NCI-H2196 (cell line): ENCODE measurements at regions not wholly inside any gene's neighbourhood (a gene's known extent, or its start where the extent isn't known, plus 50 kb on each side); places are given as distances from the start of the nearest gene placed in this dataset.
"Not testable (repeated sequence)": the region's sequence is repeated elsewhere in the genome, so short reads cannot be mapped to it uniquely, and the experiment has no call there.

Experiments
- DNase-seq: peaks from one replicate; lab custom pipeline; 2025; ENCODE audit not compliant: unreplicated experiment; lab: John Stamatoyannopoulos, UW

DNA sequence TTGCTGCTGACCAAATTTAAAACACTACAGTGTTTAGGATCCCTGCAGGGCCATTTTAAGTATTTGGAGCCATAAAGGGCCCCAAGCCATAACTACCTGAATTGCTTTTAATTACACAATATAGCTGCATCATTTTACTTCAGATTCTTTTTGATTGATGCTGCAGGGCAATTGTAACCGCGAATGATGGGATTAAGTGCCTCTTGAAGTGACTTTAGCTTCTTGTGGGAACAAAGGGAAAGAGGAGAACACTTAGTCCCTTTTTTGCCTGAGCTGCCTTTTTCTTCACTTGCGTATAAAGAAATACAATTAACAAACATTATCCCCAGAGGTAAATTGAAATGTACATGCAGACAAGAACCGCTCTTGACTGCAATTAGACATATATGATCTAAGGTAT lies 228.5 kb downstream of the ZIC5 start:
- DNase-seq, result no peak

DNA sequence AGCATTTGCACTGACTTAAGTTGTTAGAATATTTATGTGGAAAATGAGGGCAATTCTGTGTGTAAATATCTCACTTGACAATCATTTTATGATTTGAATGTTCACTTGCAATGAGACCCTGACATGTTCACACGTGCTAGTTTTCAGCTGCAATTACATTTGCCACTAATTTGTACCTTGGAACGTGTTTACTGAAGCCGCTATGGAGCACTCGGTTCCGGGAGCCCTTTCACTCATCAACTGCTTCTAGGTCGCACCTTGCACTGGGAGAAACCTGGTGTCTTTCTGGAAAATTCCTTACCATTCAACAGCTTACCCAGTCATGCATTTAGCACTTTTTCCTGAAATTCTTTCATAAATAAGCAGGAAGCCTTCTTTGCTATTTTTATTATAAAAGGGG lies 229.6 kb downstream of the ZIC5 start:
- DNase-seq, result no peak

DNA sequence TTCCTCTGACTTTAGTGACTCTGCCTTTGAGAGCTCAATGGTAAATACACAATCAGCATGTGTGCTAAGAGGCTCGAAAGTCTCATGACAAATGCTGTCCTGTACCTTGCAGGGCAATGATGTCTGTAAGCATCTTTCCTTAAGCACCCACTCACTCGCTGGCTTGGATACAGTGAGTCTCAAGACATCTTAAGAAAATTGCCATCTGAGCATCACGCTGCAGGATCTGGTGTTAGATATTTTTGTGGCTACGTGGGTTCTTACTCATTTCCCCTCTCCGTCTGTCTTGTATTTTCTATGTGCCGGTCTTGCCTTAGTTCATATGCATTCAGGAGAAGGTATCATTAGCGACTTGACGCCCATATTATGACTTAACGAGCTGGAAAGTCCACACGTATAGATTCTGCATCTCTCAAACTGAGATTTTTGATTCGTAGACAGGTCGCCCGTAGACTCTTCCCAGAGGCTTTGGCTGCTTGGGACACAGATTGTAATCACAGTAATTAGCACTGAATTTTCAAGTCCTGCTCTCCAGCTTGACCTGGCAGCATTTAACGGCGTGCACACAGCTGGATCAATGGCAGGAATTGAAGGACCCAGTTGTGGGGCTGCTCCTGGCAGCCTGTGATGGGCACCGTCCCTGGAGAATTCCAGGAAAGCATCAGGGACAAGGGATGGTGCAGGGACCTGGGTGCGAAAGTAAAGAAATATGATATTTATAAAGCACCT lies 231.2 kb downstream of the ZIC5 start:
- DNase-seq, result no peak

GRCh38 chr13:99738626-99739025 lies 232.9 kb downstream of the ZIC5 start:
- DNase-seq, result no peak

DNA sequence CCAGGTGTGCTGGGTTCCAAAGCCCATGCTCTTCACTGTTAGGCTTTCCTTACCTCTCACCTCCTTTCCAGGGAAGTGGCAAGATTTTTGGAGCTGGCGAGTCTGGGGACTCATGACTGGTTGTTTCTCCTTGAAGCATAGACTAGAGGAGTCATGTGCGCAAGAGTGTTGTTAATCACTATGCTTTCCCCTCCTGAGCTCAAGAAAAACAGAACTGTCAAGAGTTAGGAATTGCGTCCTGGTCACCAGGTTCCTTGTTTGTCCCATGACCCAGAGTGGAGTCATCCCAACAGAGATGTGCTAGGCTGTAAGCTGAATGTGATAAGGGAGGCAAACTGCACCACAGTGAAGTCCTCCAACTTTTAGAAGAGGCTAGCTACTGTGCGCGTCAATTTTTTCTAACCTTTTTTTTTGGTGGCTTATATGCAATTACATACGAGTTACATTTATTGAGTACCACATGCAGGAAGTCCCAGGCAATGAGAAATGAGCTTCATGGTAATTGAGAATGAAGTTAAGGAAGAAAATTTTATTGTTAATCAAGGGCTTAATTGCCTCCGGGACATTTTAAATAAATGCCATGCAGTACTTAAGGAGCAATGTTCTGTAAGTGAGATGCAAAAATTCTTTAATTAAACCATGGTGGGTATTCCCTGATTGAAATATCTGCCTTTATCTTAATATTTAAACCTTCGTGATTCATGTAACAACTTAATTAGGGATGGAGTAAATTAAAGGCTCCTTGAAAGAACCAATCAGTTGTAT lies 233.9 kb downstream of the ZIC5 start:
- no peak for DNase-seq

DNA sequence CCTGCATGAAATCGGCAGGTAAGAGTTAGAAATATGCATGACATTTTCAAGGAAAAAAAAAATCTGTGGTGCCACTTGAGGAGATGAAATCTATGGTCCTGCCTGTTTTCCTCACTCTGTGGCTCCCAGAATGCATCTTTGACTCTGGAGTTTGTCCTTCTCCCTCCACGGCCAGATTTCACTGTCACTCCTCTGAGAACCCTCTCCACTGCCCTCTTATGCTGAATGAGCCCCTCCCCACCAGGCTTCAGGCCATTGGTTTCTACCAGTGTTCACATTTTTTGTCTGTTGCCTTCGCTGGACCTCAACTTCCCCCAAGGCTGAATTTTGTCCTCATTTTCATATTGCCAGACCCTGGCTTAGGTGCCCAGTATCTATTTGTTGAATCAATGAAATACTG lies 235.0 kb downstream of the ZIC5 start:
- no peak for DNase-seq

GRCh38 chr13:99734013-99734693 lies 232.9 kb downstream of the TM9SF2 start:
- DNase-seq, result no peak

GRCh38 chr13:99733346-99733745 lies 232.1 kb downstream of the TM9SF2 start:
- DNase-seq, result no peak

- no peak for DNase-seq
Measured at GRCh38 chr13:99731747-99732146, 230.5 kb downstream of the TM9SF2 start.

DNA sequence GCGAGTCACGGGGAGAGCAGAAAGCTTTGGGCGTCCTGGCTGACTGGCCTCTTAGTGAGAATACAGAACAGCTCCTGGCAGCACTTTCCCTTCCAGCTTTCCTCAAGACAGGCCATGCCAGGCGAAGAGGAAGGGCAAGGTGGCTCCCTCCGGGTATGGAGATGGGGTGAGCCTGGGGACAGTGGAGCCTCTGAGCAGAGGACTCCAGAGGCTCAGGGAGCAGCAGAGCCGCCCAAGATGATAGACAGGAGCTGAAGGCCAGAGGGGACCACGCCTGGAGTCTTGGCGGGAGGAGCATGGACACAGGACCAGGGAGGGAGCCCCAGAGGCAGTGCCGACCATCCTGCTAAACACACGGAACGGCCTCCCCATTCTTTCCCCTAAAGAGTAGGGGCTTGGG lies 229.1 kb downstream of the TM9SF2 start:
- DNase-seq, result no peak

DNA sequence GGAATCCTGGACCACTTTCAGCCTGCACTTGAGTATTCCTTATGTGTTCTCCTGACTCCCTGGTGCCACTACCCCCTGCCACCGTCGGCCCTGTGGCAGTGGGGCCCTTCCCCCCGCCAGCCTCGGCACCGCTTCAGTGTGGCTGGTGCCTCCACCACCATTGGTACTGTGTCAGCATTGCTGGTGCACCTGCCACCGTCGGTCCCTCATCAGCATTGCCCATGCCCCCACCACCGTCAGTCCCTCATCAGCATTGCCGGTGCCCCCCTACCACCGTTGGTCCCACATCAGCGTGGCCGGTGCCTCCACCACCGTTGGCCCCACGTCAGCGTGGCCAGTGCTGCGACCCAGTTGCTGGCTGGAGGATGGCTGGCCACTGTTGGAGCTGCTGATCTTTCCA lies 228.5 kb downstream of the TM9SF2 start:
- DNase-seq, result no peak

DNA sequence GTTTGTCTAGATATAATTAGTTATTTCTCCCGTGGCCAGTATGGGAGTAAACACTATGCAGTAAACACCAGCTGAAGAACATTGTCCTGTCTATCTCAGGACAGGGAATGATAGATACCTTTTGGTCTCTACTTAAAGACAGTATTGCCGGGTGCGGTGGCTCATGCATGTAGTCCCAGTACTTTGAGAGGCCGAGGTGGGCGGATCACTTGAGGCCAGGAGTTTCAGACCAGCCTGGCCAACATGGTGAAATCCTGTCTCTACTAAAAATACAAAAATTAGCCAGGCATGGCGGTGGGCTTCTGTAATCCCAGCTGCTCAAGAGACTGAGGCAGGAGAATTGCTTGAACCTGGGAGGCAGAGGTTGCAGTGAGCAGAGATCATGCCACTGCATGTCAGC lies 226.4 kb downstream of the TM9SF2 start:
- not testable (repeated sequence) for DNase-seq

GRCh38 chr13:99726282-99726894 lies 225.1 kb downstream of the TM9SF2 start:
- DNase-seq, result no peak

DNA sequence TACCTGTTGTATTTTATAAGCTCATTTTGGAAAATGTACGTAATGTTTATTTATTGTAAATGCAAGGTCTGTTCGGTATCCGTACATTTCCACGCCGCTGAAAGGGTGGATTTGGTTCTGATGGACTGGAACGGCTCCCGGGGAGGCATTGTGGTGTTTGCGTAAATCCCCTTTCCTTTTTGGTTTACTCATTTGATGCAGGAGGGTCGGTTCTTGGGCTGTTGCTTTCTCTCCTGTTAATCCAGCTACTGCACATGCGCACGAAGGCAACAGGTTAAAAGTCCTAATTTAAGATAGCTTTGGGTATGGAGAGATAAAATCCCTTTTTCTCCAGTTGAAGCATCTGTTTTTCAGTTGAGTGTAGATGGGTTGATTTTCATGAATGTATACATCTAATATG lies 224.4 kb downstream of the TM9SF2 start:
- DNase-seq, result no peak

DNA sequence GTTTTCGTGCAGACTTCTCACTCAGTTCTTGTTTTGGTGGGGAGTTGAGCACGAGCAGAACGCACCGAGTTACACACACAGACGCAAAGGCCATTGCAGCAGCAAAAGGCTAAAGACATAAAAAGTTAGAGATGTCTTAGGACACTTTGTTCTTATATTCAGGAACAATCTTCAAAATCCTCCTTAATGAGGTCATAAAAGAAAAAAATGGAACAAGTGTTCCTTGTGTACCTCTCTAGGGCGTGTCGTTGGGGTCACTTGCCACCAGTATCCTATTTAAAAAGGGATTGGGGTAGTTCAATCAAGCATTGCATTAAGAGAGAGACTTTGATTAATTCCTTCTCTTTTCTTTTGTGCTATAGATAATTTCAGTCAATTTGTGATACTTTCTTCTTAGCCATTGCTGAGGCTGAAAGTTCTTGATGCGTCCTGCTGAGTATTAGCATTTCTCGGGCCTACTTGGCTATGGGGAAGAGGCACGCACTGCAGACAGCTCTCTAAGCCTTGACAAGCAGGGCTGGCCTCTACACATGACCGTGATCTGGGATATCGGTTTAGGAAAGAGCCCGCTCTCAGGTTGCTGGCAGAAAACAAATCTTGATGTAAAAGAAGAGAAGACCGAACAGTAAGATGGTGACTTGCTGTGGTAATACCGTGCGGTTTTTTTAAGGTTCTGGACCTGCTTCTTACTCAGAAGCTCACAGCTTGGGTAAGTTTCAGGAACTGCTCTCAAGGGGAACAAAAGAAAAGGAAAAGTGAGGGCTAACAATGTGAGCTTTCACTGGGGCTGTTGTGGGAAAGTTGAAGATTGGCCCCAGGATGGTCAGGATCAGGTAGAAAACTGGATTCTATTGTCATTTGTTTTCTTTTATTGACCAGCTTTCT lies 223.6 kb downstream of the TM9SF2 start:
- DNase-seq, result no peak

DNA sequence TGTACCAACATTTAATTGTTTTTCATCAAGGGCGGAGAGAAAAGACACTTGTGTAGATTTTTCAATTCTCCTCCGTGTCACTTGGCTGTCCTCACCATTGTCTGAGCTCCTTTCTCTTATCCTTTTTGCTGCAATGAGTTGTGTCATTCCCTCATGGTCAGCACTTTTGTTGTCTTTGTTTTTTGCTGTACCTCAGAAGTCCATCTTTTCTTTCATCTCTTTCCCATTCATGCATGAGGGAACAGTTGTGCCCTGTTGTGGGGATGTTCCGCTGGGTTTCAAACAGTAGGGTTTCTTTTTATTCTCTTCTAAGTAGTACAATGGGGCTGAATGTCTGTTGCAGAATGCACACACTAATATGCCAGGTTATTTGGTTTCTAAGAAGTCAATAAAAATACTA lies 222.6 kb downstream of the TM9SF2 start:
- no peak for DNase-seq

GRCh38 chr13:99722931-99723330 lies 221.7 kb downstream of the TM9SF2 start:
- DNase-seq, result no peak

DNA sequence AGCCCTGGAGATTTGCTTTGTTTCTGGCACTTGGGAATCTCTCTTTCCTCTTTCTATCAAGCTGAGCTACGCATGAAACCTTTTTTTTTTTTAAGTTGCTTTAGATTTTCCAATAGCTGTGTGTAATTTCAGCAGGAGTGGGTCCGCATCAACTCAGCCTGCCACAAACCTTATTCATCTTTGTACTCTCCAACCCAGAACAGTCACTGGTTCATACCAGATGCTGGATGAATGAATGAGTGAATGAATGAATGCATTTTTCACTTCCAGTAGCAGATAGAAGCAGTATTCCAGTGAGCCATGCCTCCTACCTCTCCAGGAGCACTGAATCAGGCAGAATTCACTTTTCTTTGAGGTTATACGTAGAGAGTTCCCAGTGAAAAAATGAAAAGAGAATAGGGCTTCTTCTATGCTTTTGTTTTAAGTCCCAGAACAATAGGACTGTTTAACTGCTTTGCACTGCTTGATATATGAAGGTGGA lies 221.1 kb downstream of the TM9SF2 start:
- no peak for DNase-seq

DNA sequence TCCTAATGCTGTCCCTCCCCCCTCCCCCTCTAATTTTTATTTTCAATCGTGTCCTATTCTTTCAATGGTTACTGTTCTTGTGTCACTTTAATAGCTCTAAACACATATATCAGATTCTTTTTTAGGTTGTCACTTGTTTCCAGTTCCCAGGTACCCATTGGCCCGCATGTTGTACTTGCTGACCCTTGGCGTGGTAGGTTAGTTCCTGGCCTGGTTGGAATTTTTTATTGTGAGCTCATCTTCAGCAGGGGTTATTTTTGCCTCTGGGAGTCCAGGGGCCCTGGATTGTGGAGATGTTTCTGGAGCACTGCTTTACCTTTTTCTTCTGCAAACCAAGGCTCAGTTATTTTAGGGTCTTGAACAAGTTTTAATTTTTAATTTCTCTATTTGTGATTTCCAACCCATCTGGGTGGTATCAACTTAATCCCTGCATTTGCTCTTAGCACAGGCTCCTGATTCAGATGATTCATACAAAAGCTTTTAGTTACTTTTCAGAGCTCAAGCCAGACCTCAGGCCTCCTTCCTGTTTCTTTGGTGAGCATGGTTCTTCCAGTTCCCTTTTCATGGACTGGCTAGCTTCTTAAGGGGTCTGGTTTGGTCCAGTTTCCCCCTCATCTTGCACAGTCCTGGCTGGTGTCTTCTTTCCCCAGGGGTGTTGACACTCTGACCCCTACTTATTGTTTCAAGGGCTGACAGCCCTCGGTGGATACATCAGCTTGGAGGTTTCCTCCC lies 220.5 kb downstream of the TM9SF2 start:
- DNase-seq, result no peak
